ENCODE measurements at regions not wholly inside any gene's neighbourhood (a gene's known extent, or its start where the extent isn't known, plus 50 kb on each side); places are given as distances from the start of the nearest gene placed in this dataset.

DNA sequence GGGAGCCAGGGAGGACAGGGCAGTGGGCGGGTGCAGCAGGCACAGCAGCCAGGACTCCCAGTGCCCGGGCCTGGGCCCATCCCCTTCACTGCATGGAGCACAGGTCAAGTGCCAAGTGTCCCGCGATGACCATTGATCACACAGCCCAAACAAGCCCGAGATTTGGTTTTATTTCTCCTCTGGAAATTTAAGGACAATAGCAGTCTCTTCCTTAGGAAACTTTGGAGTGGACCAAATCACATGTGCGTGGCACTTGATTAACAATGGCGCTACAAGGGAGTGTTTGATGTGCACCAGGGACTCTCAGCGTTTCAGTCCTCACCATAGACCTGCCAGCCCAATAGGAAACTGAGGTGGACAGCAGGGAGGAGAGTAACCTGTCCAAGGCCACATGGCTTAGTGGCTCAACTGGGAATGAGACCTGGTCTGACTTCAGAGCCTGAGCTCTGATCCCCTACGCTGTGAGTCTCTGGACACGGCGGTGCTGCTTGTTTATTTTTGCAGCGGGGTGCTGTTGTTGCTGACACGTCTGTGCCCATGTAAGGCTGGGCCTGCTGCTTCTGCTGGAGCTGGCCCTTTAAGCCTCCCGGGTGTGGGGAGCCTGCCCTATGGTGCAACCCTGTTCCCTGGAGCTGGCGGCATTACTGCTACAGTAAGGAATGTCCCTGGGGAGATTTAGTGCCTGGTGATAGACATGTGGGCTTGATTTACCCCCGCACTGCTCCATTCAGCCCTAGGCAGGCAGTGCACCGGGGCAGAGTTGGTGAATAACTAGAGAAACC is 194.2 kb downstream of the INHBB start (continued):
- TF ChIP-seq, protein P1, sequence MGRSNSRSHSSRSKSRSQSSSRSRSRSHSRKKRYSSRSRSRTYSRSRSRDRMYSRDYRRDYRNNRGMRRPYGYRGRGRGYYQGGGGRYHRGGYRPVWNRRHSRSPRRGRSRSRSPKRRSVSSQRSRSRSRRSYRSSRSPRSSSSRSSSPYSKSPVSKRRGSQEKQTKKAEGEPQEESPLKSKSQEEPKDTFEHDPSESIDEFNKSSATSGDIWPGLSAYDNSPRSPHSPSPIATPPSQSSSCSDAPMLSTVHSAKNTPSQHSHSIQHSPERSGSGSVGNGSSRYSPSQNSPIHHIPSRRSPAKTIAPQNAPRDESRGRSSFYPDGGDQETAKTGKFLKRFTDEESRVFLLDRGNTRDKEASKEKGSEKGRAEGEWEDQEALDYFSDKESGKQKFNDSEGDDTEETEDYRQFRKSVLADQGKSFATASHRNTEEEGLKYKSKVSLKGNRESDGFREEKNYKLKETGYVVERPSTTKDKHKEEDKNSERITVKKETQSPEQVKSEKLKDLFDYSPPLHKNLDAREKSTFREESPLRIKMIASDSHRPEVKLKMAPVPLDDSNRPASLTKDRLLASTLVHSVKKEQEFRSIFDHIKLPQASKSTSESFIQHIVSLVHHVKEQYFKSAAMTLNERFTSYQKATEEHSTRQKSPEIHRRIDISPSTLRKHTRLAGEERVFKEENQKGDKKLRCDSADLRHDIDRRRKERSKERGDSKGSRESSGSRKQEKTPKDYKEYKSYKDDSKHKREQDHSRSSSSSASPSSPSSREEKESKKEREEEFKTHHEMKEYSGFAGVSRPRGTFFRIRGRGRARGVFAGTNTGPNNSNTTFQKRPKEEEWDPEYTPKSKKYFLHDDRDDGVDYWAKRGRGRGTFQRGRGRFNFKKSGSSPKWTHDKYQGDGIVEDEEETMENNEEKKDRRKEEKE (IDR thresholded peaks at IDR 0.05), result no peak
- TF ChIP-seq ZNF891 (CRISPR knock-in tag; IDR thresholded peaks at IDR 0.05) (0 out of 2 replicates have a peak, but pooled peaks have one; percentile 42), KDM5A (IDR thresholded peaks at IDR 0.05; ENCODE audit: borderline replicate concordance, low read length) (no peak), NFE2L1 (CRISPR knock-in tag; IDR thresholded peaks at IDR 0.05; ENCODE audit: borderline replicate concordance) (0 out of 2 replicates have a peak, but pooled peaks have one; percentile 20), AGO1 (IDR thresholded peaks at IDR 0.05; ENCODE audit: low read depth, low read length, poor library complexity, severe bottlenecking) (peak; percentile 32), TRIM24 (CRISPR knock-in tag; IDR thresholded peaks at IDR 0.05) (0 out of 2 replicates have a peak, but pooled peaks have one; percentile 19), SMAD1 (CRISPR knock-in tag; IDR thresholded peaks at IDR 0.05; ENCODE audit: borderline replicate concordance, low read depth) (peak; percentile 86; the same call in 1 of the 2 replicates), ZSCAN29 (CRISPR knock-in tag; conservative IDR thresholded peaks at IDR 0.05) (0 out of 2 replicates have a peak, but pooled peaks have one; percentile 73)
- TF ChIP-seq, protein P2, sequence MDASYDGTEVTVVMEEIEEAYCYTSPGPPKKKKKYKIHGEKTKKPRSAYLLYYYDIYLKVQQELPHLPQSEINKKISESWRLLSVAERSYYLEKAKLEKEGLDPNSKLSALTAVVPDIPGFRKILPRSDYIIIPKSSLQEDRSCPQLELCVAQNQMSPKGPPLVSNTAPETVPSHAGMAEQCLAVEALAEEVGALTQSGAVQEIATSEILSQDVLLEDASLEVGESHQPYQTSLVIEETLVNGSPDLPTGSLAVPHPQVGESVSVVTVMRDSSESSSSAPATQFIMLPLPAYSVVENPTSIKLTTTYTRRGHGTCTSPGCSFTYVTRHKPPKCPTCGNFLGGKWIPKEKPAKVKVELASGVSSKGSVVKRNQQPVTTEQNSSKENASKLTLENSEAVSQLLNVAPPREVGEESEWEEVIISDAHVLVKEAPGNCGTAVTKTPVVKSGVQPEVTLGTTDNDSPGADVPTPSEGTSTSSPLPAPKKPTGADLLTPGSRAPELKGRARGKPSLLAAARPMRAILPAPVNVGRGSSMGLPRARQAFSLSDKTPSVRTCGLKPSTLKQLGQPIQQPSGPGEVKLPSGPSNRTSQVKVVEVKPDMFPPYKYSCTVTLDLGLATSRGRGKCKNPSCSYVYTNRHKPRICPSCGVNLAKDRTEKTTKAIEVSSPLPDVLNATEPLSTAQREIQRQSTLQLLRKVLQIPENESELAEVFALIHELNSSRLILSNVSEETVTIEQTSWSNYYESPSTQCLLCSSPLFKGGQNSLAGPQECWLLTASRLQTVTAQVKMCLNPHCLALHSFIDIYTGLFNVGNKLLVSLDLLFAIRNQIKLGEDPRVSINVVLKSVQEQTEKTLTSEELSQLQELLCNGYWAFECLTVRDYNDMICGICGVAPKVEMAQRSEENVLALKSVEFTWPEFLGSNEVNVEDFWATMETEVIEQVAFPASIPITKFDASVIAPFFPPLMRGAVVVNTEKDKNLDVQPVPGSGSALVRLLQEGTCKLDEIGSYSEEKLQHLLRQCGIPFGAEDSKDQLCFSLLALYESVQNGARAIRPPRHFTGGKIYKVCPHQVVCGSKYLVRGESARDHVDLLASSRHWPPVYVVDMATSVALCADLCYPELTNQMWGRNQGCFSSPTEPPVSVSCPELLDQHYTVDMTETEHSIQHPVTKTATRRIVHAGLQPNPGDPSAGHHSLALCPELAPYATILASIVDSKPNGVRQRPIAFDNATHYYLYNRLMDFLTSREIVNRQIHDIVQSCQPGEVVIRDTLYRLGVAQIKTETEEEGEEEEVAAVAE (CRISPR knock-in tag; IDR thresholded peaks at IDR 0.05; ENCODE audit: borderline replicate concordance), result no peak
- TF ChIP-seq, protein P3, sequence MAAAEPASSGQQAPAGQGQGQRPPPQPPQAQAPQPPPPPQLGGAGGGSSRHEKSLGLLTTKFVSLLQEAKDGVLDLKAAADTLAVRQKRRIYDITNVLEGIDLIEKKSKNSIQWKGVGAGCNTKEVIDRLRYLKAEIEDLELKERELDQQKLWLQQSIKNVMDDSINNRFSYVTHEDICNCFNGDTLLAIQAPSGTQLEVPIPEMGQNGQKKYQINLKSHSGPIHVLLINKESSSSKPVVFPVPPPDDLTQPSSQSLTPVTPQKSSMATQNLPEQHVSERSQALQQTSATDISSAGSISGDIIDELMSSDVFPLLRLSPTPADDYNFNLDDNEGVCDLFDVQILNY (CRISPR knock-in tag; conservative IDR thresholded peaks at IDR 0.05), result no peak
- TF ChIP-seq, protein P4, sequence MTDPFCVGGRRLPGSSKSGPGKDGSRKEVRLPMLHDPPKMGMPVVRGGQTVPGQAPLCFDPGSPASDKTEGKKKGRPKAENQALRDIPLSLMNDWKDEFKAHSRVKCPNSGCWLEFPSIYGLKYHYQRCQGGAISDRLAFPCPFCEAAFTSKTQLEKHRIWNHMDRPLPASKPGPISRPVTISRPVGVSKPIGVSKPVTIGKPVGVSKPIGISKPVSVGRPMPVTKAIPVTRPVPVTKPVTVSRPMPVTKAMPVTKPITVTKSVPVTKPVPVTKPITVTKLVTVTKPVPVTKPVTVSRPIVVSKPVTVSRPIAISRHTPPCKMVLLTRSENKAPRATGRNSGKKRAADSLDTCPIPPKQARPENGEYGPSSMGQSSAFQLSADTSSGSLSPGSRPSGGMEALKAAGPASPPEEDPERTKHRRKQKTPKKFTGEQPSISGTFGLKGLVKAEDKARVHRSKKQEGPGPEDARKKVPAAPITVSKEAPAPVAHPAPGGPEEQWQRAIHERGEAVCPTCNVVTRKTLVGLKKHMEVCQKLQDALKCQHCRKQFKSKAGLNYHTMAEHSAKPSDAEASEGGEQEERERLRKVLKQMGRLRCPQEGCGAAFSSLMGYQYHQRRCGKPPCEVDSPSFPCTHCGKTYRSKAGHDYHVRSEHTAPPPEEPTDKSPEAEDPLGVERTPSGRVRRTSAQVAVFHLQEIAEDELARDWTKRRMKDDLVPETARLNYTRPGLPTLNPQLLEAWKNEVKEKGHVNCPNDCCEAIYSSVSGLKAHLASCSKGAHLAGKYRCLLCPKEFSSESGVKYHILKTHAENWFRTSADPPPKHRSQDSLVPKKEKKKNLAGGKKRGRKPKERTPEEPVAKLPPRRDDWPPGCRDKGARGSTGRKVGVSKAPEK (CRISPR knock-in tag; IDR thresholded peaks at IDR 0.05; ENCODE audit: borderline replicate concordance), result no peak; the same call in 1 of the 2 replicates
- TF ChIP-seq, protein P5, sequence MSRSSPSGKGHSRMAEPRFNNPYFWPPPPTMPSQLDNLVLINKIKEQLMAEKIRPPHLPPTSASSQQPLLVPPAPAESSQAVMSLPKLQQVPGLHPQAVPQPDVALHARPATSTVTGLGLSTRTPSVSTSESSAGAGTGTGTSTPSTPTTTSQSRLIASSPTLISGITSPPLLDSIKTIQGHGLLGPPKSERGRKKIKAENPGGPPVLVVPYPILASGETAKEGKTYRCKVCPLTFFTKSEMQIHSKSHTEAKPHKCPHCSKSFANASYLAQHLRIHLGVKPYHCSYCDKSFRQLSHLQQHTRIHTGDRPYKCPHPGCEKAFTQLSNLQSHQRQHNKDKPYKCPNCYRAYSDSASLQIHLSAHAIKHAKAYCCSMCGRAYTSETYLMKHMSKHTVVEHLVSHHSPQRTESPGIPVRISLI (CRISPR knock-in tag; IDR thresholded peaks at IDR 0.05; ENCODE audit: borderline replicate concordance), result no peak; the same call in 1 of the 2 replicates
